Right lobe of liver (tissue), 4 donors: ENCODE measurements at regions not wholly inside any gene's neighbourhood (a gene's known extent, or its start where the extent isn't known, plus 50 kb on each side); places are given as distances from the start of the nearest gene placed in this dataset.

Experiments
- CTCF ChIP-seq, 4 donors: fragments of 200-600 bp in 3 of 4; fragments of 450-650 bp in 1 of 4; IDR thresholded peaks; one replicate each; pipeline versions ENCODE4 v1.5.1 to v1.8.0; 2016 to 2022; ENCODE audit warnings: antibody characterized with exemption in 4 of 4, mild to moderate bottlenecking in 2 of 4
- POLR2A ChIP-seq: fragments of 450-650 bp; IDR thresholded peaks from one replicate; pipeline ENCODE4 v1.6.1; 2017; ENCODE audit warnings: antibody characterized with exemption, mild to moderate bottlenecking
- donor health status: DM: no; HTN: no; CAD: no.
- donor health status: DM: no; HTN: no; CAD: no.
- donor health status: DM: no; HTN: yes; CAD: no.

GRCh38 chr4:137705171-137705783, 173.0 kb upstream of the PCDH18 start:
- TF ChIP-seq CTCF (IDR thresholded peaks at IDR 0.05): no peak
- TF ChIP-seq POLR2A: no peak
